Kidney (tissue), 13 donors: ENCODE measurements at regions not wholly inside any gene's neighbourhood (a gene's known extent, or its start where the extent isn't known, plus 50 kb on each side); places are given as distances from the start of the nearest gene placed in this dataset.

Experiments
- DNase-seq, 5 donors: peaks; one replicate each; pipeline ENCODE4 v3.0.0-alpha.2; 2013 to 2020
- FAIRE-seq: peaks from 2 replicates; lab custom pipeline; 2012; peaks lifted over from hg19 to GRCh38; lab: Jason Lieb, UNC
- H3K27ac ChIP-seq, 2 donors: one replicate each; pipeline ENCODE4 v1.7.0; 2013; ENCODE audit warnings: low read depth in 2 of 2, low read length in 2 of 2, inconsistent platforms in 1 of 2
- H3K27me3 ChIP-seq: one replicate; pipeline ENCODE4 v1.7.1; 2013; ENCODE audit warnings: low read length, inconsistent platforms; ENCODE audit not compliant: control insufficient read depth, insufficient read depth
- H3K36me3 ChIP-seq, 3 donors: one replicate each; pipeline versions ENCODE4 v1.7.0 to v1.7.1; 2013; ENCODE audit warnings: low read length in 3 of 3, control low read depth in 1 of 3, inconsistent platforms in 1 of 3; ENCODE audit not compliant: insufficient read depth in 3 of 3, control insufficient read depth in 2 of 3
- H3K4me1 ChIP-seq, 3 donors: one replicate each; pipeline versions ENCODE4 v1.7.0 to v1.7.1; 2013; ENCODE audit warnings: low read length in 3 of 3, inconsistent platforms in 1 of 3, low read depth in 1 of 3; ENCODE audit not compliant: control insufficient read depth in 2 of 3, insufficient read depth in 2 of 3
- H3K4me3 ChIP-seq, 3 donors: one replicate each; pipeline versions ENCODE4 v1.7.0 to v1.8.1; 2013; ENCODE audit warnings: low read length in 3 of 3, control low read depth in 1 of 3, inconsistent platforms in 1 of 3
- H3K9ac ChIP-seq, 3 donors: one replicate each; pipeline versions ENCODE4 v1.7.0 to v1.7.1; 2013; ENCODE audit warnings: low read length in 3 of 3, control low read depth in 1 of 3, inconsistent platforms in 1 of 3
- H3K9me3 ChIP-seq, 3 donors: one replicate each; pipeline versions ENCODE4 v1.7.0 to v1.7.1; 2013; ENCODE audit warnings: low read length in 3 of 3, control low read depth in 1 of 3, inconsistent platforms in 1 of 3; ENCODE audit not compliant: control insufficient read depth in 2 of 3, insufficient read depth in 1 of 3
- CTCF ChIP-seq: IDR thresholded peaks from 3 replicates; pipeline ENCODE4 v1.5.1; 2012; ENCODE audit warnings: mild to moderate bottlenecking, moderate library complexity, borderline replicate concordance; ENCODE audit not compliant: insufficient read depth; ENCODE audit errors: extremely low read depth
- intact Hi-C: fragments of 100-400 bp; cut with DNase I; formaldehyde crosslinking; loops from one replicate; pipeline ENCODE4 v1.11.1; 2022
- donor health status: control.
- donor health status: control.
- donor health status: control.
- donor health status: control.
- donor health status: control.
- donor health status: DM: yes; HTN: yes; CAD: no.
- donor health status: Normal renal cell carcinoma (clear cell type).

GRCh38 chr5:56475689-56476486 lies 242.8 kb upstream of the ANKRD55 start:
- H3K27me3 ChIP-seq, result no peaks in the 10 kb centered on the region
- H3K36me3 ChIP-seq, result no peaks in the 10 kb centered on the region
- FAIRE-seq (no peak), DNase-seq (no peak)
- no peak overlapping the region for H3K9ac ChIP-seq
- peaks cover 5 to 16% (median 11%) of the 10 kb centered on the region in 3 donors for H3K4me1 ChIP-seq
- no peak for TF ChIP-seq CTCF
- no peak overlapping the region for H3K27ac ChIP-seq
- H3K4me3 ChIP-seq, result no peak overlapping the region
- H3K9me3 ChIP-seq, result no peaks in the 10 kb centered on the region
- intact Hi-C loops, result no loop called here

GRCh38 chr5:56471707-56472106 lies 238.6 kb upstream of the ANKRD55 start:
- FAIRE-seq (no peak), DNase-seq (no peak)
- no peak for TF ChIP-seq CTCF
- H3K27ac ChIP-seq, result no peak overlapping the region
- no peak overlapping the region for H3K9ac ChIP-seq
- H3K4me1 ChIP-seq, result peaks cover 0 to 7% (median 4%) of the 10 kb centered on the region in 3 donors
- no peaks in the 10 kb centered on the region for H3K9me3 ChIP-seq
- no peak overlapping the region for H3K4me3 ChIP-seq
- intact Hi-C loops, result no loop called here
- H3K27me3 ChIP-seq, result no peaks in the 10 kb centered on the region
- H3K36me3 ChIP-seq, result no peaks in the 10 kb centered on the region

DNA sequence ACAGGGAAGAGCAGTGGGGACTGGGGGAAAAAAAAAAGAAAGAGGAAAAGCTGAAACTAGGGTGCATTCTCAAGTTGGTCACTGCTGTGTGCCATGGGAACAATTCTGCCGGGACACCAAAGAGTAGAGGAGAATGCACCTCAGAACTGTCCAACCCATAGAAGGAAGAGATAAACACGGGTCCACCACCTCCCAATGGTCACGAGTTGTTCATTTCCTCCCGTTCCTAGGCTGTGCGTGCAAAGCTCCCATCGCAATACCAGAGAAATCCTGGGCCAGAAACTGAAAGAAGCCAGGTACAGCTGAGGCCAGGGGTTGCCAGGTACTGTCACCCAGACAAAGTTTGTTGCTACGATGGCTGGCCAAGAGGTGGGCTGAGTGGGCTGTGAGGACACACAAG lies 236.9 kb upstream of the ANKRD55 start:
- Histone ChIP-seq H3K9ac (no peak overlapping the region), H3K4me3 (no peak overlapping the region), H3K27ac (no peak overlapping the region), H3K9me3 (no peaks in the 10 kb centered on the region), H3K27me3 (no peaks in the 10 kb centered on the region), H3K36me3 (no peaks in the 10 kb centered on the region), H3K4me1 (peaks cover 0 to 14% (median 0%) of the 10 kb centered on the region in 3 donors)
- no peak for DNase-seq
- no peak for FAIRE-seq
- intact Hi-C loops, result no loop called here
- TF ChIP-seq CTCF, result no peak

DNA sequence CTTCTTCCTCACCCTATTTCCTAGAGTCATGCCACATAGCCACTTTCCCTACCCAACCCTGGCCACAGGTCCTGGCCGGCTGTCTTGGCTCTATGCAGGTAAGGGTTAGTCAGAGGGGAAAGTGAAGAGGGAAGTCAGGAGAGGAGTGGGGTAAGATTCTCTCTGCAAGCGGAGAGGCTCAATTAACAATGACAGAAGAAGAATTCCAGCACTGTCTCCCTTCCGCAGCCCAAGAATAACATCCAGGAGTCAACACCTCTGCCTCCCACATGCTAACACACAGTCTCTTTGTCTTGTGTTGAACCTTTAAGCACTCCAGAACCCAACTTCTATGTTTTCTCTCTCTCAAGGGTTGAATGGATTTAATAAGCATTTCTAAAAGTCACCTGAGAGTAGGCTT lies 235.1 kb upstream of the ANKRD55 start:
- Histone ChIP-seq H3K27ac (no peak overlapping the region), H3K36me3 (no peaks in the 10 kb centered on the region), H3K4me3 (no peak overlapping the region), H3K9ac (no peak overlapping the region), H3K27me3 (no peaks in the 10 kb centered on the region), H3K9me3 (no peaks in the 10 kb centered on the region), H3K4me1 (peaks cover 0 to 14% (median 7%) of the 10 kb centered on the region in 3 donors)
- DNase-seq (peak in 2 of 5 donors; percentile 56 to 62), FAIRE-seq (no peak)
- TF ChIP-seq CTCF, result no peak
- intact Hi-C loops, result no loop called here
